A549 (cell line): ENCODE measurements at regions not wholly inside any gene's neighbourhood (a gene's known extent, or its start where the extent isn't known, plus 50 kb on each side); places are given as distances from the start of the nearest gene placed in this dataset.

Source experiments
- ATAC-seq, 2 experiments: fragments of 200-7000 bp in 1 of 2; fragments of >200 bp in 1 of 2; cut with Nextera tagmentation in 1 of 2; cut with Tn5 transposase in 1 of 2; 3 replicates each; pipeline versions ENCODE4 v1.8.0 to v1.9.1; 2018 to 2020; ENCODE audit warnings: mild to moderate bottlenecking in 1 of 2, moderate library complexity in 1 of 2
- CTCF ChIA-PET: fragments of 300-600 bp; sonication (Branson Sonifier 250); formaldehyde crosslinking; extraction: SDS; loops from one replicate; lab custom pipeline; 2021; ENCODE audit warnings: antibody characterized with exemption, inconsistent platforms; lab: Yijun Ruan, JAX
- POLR2A ChIA-PET: fragments of 350-600 bp; formaldehyde crosslinking; extraction: SDS; loops from one replicate; lab custom pipeline; 2021; ENCODE audit warnings: antibody characterized with exemption, inconsistent platforms; lab: Yijun Ruan, JAX
- DNase-seq, 2 experiments: peaks; one replicate each; pipeline versions ENCODE4 v3.0.0 to v3.0.0-alpha.2; 2011 to 2016; ENCODE audit warnings: low read depth in 1 of 2, low spot score in 1 of 2
- FAIRE-seq: peaks from 2 replicates; lab custom pipeline; 2011; peaks lifted over from hg19 to GRCh38; lab: Jason Lieb, UNC
- H3K27ac ChIP-seq, 2 experiments: fragments of >200 bp; sonication (Bioruptor Twin); formaldehyde crosslinking; 3 replicates each; pipeline ENCODE4 v1.5.1; 2016 to 2017
- H3K4me1 ChIP-seq: fragments of >200 bp; sonication (Bioruptor Twin); formaldehyde crosslinking; 3 replicates; pipeline ENCODE4 v1.6.1; 2016
- H3K4me2 ChIP-seq: fragments of >200 bp; sonication (Bioruptor Twin); formaldehyde crosslinking; 3 replicates; pipeline ENCODE4 v1.6.1; 2016
- H3K4me3 ChIP-seq: fragments of >200 bp; sonication (Bioruptor Twin); formaldehyde crosslinking; 3 replicates; pipeline ENCODE4 v1.5.1; 2016
- H3K9me3 ChIP-seq: fragments of >200 bp; sonication (Bioruptor Twin); formaldehyde crosslinking; 3 replicates; pipeline ENCODE4 v1.6.1; 2016
- ATOH8 ChIP-seq: fragments of 250-450 bp; sonication (Bioruptor Pico); IDR thresholded peaks from 2 replicates; pipeline ENCODE4 v1.5.0; 2020; ENCODE audit warnings: low read depth, mild to moderate bottlenecking, moderate library complexity
- CHD2 ChIP-seq: fragments of 150-350 bp; IDR thresholded peaks from 2 replicates; pipeline ENCODE4 v1.6.1; 2014; ENCODE audit warnings: low read length; ENCODE audit not compliant: partially characterized antibody
- EHMT2 ChIP-seq: fragments of 200-600 bp; sonication (generic); IDR thresholded peaks from 2 replicates; pipeline ENCODE4 v1.6.1; 2016; ENCODE audit warnings: antibody characterized with exemption, low read depth, mild to moderate bottlenecking, moderate library complexity
- ESRRA ChIP-seq: fragments of 150-350 bp; IDR thresholded peaks from 2 replicates; pipeline ENCODE4 v1.6.1; 2014; ENCODE audit warnings: mild to moderate bottlenecking, low read length, borderline replicate concordance
- FOSL2 ChIP-seq, 2 experiments: fragments of 450-650 bp in 1 of 2; fragments of >200 bp in 1 of 2; sonication (Bioruptor Twin) in 1 of 2; formaldehyde crosslinking; IDR thresholded peaks; 2 replicates each; pipeline versions ENCODE4 v1.5.0 to v1.6.1; 2016 to 2020; ENCODE audit warnings: mild to moderate bottlenecking in 1 of 2, moderate library complexity in 1 of 2
- FOXS1 ChIP-seq: fragments of 250-450 bp; sonication (Bioruptor Pico); IDR thresholded peaks from 2 replicates; pipeline ENCODE4 v1.5.0; 2020; ENCODE audit warnings: mild to moderate bottlenecking, moderate library complexity
- GATA3 ChIP-seq: IDR thresholded peaks from 2 replicates; pipeline ENCODE4 v1.6.1; 2012; ENCODE audit warnings: borderline replicate concordance
- JUN ChIP-seq, 2 experiments: fragments of >200 bp; sonication (Bioruptor Twin); formaldehyde crosslinking; IDR thresholded peaks; 2 replicates in 1 of 2; 3 replicates in 1 of 2; pipeline ENCODE4 v1.6.1; 2016 to 2017
- RCOR1 ChIP-seq: fragments of 150-350 bp; IDR thresholded peaks from 2 replicates; pipeline ENCODE4 v1.6.1; 2014; ENCODE audit warnings: antibody characterized with exemption, low read length, low read depth
- RFX5 ChIP-seq: fragments of 450-650 bp; IDR thresholded peaks from 2 replicates; pipeline ENCODE4 v1.7.1; 2014; ENCODE audit warnings: antibody characterized with exemption, mild to moderate bottlenecking, moderate library complexity
- SREBF2 ChIP-seq: fragments of 450-650 bp; IDR thresholded peaks from 2 replicates; pipeline ENCODE4 v1.6.1; 2014; ENCODE audit warnings: mild to moderate bottlenecking, moderate library complexity
- WGBS: methylation state at CpG from one replicate; pipeline ENCODE4 v1.1.6; 2017; ENCODE audit errors: missing lambda C conversion rate; 5-methylcytosine and 5-hydroxymethylcytosine counted together
- TF ChIP-seq, protein P1 (sequence below): fragments of 200-600 bp; sonication (generic); IDR thresholded peaks from 2 replicates; pipeline ENCODE4 v1.6.1; 2016; ENCODE audit warnings: antibody characterized with exemption, mild to moderate bottlenecking, moderate library complexity
- TF ChIP-seq, protein P2 (sequence below): fragments of >200 bp; sonication (Bioruptor Twin); formaldehyde crosslinking; IDR thresholded peaks from 3 replicates; pipeline ENCODE4 v1.6.1; 2016
- TF ChIP-seq, protein P3 (sequence below): fragments of >200 bp; sonication (Bioruptor Twin); formaldehyde crosslinking; IDR thresholded peaks from 2 replicates; pipeline ENCODE4 v1.6.1; 2016

DNA sequence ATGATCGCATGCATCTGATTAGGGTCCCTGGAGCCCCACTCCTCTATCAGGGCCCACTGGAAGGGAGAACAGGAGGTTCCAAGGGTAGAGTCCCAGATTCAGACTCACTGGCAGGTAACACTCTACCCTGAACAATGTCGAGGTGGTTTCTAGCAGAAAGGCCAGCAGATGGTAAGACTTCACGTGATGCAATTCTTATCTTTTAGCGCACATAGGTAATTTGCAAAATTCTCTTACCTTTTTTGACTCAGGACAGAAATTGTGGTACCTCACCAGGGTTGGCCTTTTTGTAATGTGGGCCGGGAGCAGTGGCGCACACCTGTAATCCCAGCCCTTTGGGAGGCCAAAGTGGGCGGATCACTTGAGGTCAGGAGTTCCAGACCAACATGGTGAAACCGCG, 228.1 kb upstream of the JARID2 start:
- DNase-seq (no peak), FAIRE-seq (no peak), ATAC-seq (no peak)
- ChIA-PET CTCF (no interaction called here), POLR2A (no interaction called here)
- WGBS = 93% methylated on average over 9 of the region's 9 CpGs
- peaks cover 3% of the 10 kb centered on the region; the same call in 1 of the 3 replicates for H3K4me1 ChIP-seq
- H3K4me3 ChIP-seq = no peak overlapping the region
- no peak overlapping the region for H3K4me2 ChIP-seq
- TF ChIP-seq FOSL2 (IDR thresholded peaks at IDR 0.05) (no peak), FOSL2 (CRISPR knock-in tag; IDR thresholded peaks at IDR 0.05) (no peak), EHMT2 (no peak), ATOH8 (CRISPR knock-in tag) (no peak), FOXS1 (no peak), CHD2 (no peak), RCOR1 (no peak)
- TF ChIP-seq, protein P1, sequence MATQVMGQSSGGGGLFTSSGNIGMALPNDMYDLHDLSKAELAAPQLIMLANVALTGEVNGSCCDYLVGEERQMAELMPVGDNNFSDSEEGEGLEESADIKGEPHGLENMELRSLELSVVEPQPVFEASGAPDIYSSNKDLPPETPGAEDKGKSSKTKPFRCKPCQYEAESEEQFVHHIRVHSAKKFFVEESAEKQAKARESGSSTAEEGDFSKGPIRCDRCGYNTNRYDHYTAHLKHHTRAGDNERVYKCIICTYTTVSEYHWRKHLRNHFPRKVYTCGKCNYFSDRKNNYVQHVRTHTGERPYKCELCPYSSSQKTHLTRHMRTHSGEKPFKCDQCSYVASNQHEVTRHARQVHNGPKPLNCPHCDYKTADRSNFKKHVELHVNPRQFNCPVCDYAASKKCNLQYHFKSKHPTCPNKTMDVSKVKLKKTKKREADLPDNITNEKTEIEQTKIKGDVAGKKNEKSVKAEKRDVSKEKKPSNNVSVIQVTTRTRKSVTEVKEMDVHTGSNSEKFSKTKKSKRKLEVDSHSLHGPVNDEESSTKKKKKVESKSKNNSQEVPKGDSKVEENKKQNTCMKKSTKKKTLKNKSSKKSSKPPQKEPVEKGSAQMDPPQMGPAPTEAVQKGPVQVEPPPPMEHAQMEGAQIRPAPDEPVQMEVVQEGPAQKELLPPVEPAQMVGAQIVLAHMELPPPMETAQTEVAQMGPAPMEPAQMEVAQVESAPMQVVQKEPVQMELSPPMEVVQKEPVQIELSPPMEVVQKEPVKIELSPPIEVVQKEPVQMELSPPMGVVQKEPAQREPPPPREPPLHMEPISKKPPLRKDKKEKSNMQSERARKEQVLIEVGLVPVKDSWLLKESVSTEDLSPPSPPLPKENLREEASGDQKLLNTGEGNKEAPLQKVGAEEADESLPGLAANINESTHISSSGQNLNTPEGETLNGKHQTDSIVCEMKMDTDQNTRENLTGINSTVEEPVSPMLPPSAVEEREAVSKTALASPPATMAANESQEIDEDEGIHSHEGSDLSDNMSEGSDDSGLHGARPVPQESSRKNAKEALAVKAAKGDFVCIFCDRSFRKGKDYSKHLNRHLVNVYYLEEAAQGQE = no peak
- TF ChIP-seq, protein P2, sequence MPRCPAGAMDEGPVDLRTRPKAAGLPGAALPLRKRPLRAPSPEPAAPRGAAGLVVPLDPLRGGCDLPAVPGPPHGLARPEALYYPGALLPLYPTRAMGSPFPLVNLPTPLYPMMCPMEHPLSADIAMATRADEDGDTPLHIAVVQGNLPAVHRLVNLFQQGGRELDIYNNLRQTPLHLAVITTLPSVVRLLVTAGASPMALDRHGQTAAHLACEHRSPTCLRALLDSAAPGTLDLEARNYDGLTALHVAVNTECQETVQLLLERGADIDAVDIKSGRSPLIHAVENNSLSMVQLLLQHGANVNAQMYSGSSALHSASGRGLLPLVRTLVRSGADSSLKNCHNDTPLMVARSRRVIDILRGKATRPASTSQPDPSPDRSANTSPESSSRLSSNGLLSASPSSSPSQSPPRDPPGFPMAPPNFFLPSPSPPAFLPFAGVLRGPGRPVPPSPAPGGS = no peak
- no peak overlapping the region for H3K27ac ChIP-seq
- no peaks in the 10 kb centered on the region for H3K9me3 ChIP-seq

DNA sequence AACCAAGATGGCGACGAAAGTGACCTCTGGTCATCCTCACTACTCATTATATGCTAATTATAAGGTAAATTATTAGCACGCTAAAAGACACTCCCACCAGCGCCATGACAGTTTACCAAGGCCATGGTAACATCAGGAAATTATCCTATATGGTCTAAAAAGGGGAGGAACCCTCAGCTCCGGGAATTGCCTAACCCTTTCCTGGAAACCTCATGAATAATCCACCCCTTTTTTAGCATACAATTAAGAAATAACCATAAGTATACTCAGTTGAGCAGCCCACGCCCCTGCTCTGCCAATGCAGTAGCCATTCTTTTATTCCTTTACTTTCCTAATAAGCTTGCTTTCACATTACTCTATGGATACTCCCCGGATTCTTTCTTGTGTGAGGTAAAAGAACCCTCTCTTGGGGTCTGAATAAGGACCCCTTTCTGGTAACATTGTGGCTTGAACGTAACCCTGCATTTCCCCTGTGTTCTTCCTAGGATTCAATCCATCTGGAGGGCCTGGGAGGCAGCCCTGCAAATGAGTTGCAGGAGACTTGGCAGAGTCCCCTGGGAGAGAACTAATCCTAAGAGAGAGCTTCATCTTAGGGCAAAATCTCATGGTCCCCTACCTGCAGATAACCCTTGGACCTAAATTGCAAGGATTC, 225.6 kb upstream of the JARID2 start:
- Histone ChIP-seq H3K27ac (no peak overlapping the region), H3K4me1 (peaks cover 3% of the 10 kb centered on the region; the same call in 1 of the 3 replicates), H3K9me3 (no peaks in the 10 kb centered on the region), H3K4me2 (no peak overlapping the region), H3K4me3 (no peak overlapping the region)
- 93% methylated on average over 8 of the region's 8 CpGs for WGBS
- ChIA-PET POLR2A (interaction anchor here (0.6 kb wide), 1 partner anchor 59 kb away, joined by 5 read pairs; no protein-coding TSS in a partner anchor), CTCF (interaction anchor here (0.7 kb wide), 1 partner anchor 102 kb away, joined by 3 read pairs; no protein-coding TSS in a partner anchor)
- FAIRE-seq = no peak
- no peak for DNase-seq
- TF ChIP-seq ESRRA = no peak
- TF ChIP-seq, protein P3, sequence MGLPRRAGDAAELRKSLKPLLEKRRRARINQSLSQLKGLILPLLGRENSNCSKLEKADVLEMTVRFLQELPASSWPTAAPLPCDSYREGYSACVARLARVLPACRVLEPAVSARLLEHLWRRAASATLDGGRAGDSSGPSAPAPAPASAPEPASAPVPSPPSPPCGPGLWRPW = no peak
- TF ChIP-seq JUN (IDR thresholded peaks at IDR 0.05) = no peak
- no peak for TF ChIP-seq GATA3
- TF ChIP-seq, protein P1 = no peak
- TF ChIP-seq SREBF2 = no peak
- TF ChIP-seq CHD2 = no peak
- no peak for TF ChIP-seq RFX5
- no peak for ATAC-seq
